Prostate gland (tissue), 2 donors: ENCODE measurements at regions not wholly inside any gene's neighbourhood (a gene's known extent, or its start where the extent isn't known, plus 50 kb on each side); places are given as distances from the start of the nearest gene placed in this dataset.

Experiments used
- CTCF ChIP-seq, 4 experiments: fragments of 200-600 bp in 2 of 4; fragments of 450-650 bp in 2 of 4; sonication (generic) in 2 of 4; IDR thresholded peaks; 1 replicate in 3 of 4; 2 replicates in 1 of 4; pipeline ENCODE4 v1.5.1; 2016 to 2019; ENCODE audit warnings: antibody characterized with exemption in 4 of 4, mild to moderate bottlenecking in 2 of 4, moderate library complexity in 2 of 4
- POLR2A ChIP-seq: fragments of 450-650 bp; IDR thresholded peaks from one replicate; pipeline ENCODE4 v1.6.1; 2016; ENCODE audit warnings: antibody characterized with exemption, mild to moderate bottlenecking
- POLR2AphosphoS5 ChIP-seq: sonication (generic); formaldehyde crosslinking; IDR thresholded peaks from one replicate; pipeline ENCODE4 v1.6.1; 2017; ENCODE audit warnings: antibody characterized with exemption

- TF ChIP-seq CTCF (IDR thresholded peaks at IDR 0.05) (no peak), POLR2AphosphoS5 (no peak), POLR2A (no peak)
Measured at GRCh38 chr6:18684343-18684742, 297.2 kb downstream of the RNF144B start.
